HepG2 (cell line): ENCODE measurements at regions not wholly inside any gene's neighbourhood (a gene's known extent, or its start where the extent isn't known, plus 50 kb on each side); places are given as distances from the start of the nearest gene placed in this dataset.

ENCODE experiments used
- ATAC-seq: fragments of 200-7000 bp; cut with Tn5 transposase; 3 replicates; pipeline ENCODE4 v1.9.1; 2020; ENCODE audit warnings: mild to moderate bottlenecking, moderate library complexity
- BruUV-seq: library from RNA; stranded (reverse); fragments of 400-500 nt; replicated peaks from 2 replicates; lab custom pipeline; 2021; lab: Mats Ljungman, UMichigan
- CTCF ChIA-PET: fragments of 300-600 bp; formaldehyde crosslinking; extraction: SDS; loops from one replicate; lab custom pipeline; 2021; ENCODE audit warnings: low total read pairs, inconsistent platforms, low intra/inter-chr PET ratio; lab: Yijun Ruan, JAX
- POLR2A ChIA-PET: fragments of 350-600 bp; sonication (Branson Sonifier 250); formaldehyde crosslinking; loops from one replicate; lab custom pipeline; 2020; ENCODE audit warnings: antibody characterized with exemption, inconsistent platforms; lab: Yijun Ruan, JAX
- DNase-seq: peaks from one replicate; pipeline ENCODE4 v3.0.0-alpha.2; 2015; ENCODE audit warnings: low spot score
- FAIRE-seq: peaks from 3 replicates; lab custom pipeline; 2011; peaks lifted over from hg19 to GRCh38; lab: Jason Lieb, UNC
- H2AFZ ChIP-seq: one replicate; pipeline ENCODE4 v1.6.1; 2011; ENCODE audit warnings: low read length, inconsistent platforms
- H3K27ac ChIP-seq: fragments of 300-600 bp; 3 replicates; pipeline ENCODE4 v1.8.0; 2011; ENCODE audit warnings: mixed run types, mild to moderate bottlenecking, mixed read lengths, low read length, inconsistent platforms; ENCODE audit not compliant: insufficient read depth; ENCODE audit errors: extremely low read length
- H3K27me3 ChIP-seq, 2 experiments: fragments of 200-600 bp in 1 of 2; 2 replicates in 1 of 2; 3 replicates in 1 of 2; pipeline versions ENCODE4 v1.6.0 to v1.8.0; 2011; ENCODE audit warnings: low read length in 2 of 2, mild to moderate bottlenecking in 2 of 2, moderate library complexity in 2 of 2, inconsistent platforms in 1 of 2; ENCODE audit not compliant: insufficient read depth in 2 of 2, control insufficient read depth in 1 of 2
- H3K36me3 ChIP-seq, 2 experiments: fragments of 200-600 bp in 1 of 2; replicated peaks in 1 of 2; 2 replicates in 1 of 2; 3 replicates in 1 of 2; pipeline versions ENCODE4 v1.5.1 to v1.8.0; 2011; ENCODE audit warnings: low read length in 2 of 2, inconsistent platforms in 1 of 2; ENCODE audit not compliant: insufficient read depth in 2 of 2, control insufficient read depth in 1 of 2
- H3K4me1 ChIP-seq: 2 replicates; pipeline ENCODE4 v1.5.1; 2012; ENCODE audit warnings: low read length, inconsistent platforms; ENCODE audit not compliant: insufficient read depth
- H3K4me2 ChIP-seq: 2 replicates; pipeline ENCODE4 v1.6.0; 2011; ENCODE audit warnings: low read depth, low read length, inconsistent platforms
- H3K4me3 ChIP-seq, 3 experiments: fragments of 200-600 bp in 1 of 3; sonication (generic), shearing (Covaris generic) in 1 of 3; replicated peaks in 1 of 3; 2 replicates each; pipeline ENCODE4 v1.5.1; 2011 to 2016; ENCODE audit warnings: low read length in 3 of 3, inconsistent platforms in 2 of 3, low read depth in 2 of 3, mild to moderate bottlenecking in 2 of 3, control low read depth in 1 of 3, mixed read lengths in 1 of 3; ENCODE audit not compliant: insufficient read depth in 1 of 3
- H3K79me2 ChIP-seq: one replicate; pipeline ENCODE4 v1.6.1; 2011; ENCODE audit warnings: low read length, inconsistent platforms; ENCODE audit not compliant: insufficient read depth
- H3K9ac ChIP-seq: 2 replicates; pipeline ENCODE4 v1.6.0; 2011; ENCODE audit warnings: mild to moderate bottlenecking, low read depth, low read length, inconsistent platforms; ENCODE audit not compliant: insufficient read depth
- H3K9me3 ChIP-seq: 2 replicates; pipeline ENCODE4 v1.5.1; 2012; ENCODE audit warnings: mild to moderate bottlenecking, low read length
- H4K20me1 ChIP-seq: 2 replicates; pipeline ENCODE4 v1.6.0; 2011; ENCODE audit warnings: inconsistent platforms, mild to moderate bottlenecking, low read length, moderate library complexity; ENCODE audit not compliant: insufficient read depth
- ATF6 ChIP-seq: sonication (generic); formaldehyde crosslinking; conservative IDR thresholded peaks from 2 replicates; pipeline ENCODE4 v1.4.0; 2020; ENCODE audit warnings: missing genetic modification reagents
- CHD4 ChIP-seq: fragments of 200-600 bp; sonication (generic); IDR thresholded peaks from 2 replicates; pipeline ENCODE4 v1.7.0; 2017; ENCODE audit warnings: mild to moderate bottlenecking, low read length, borderline replicate concordance
- CREB3 ChIP-seq: sonication (generic); formaldehyde crosslinking; IDR thresholded peaks from 2 replicates; pipeline ENCODE4 v1.5.0; 2020; ENCODE audit warnings: missing genetic modification reagents
- ERF ChIP-seq: IDR thresholded peaks from 2 replicates; pipeline ENCODE4 v1.6.1; 2018; ENCODE audit warnings: missing biosample characterization, missing genetic modification reagents
- FOSL1 ChIP-seq: sonication (generic); formaldehyde crosslinking; IDR thresholded peaks from 2 replicates; pipeline ENCODE4 v1.9.0; 2021; ENCODE audit warnings: missing genetic modification reagents, borderline replicate concordance
- FOXP1 ChIP-seq, 2 experiments: fragments of 450-650 bp in 1 of 2; IDR thresholded peaks; 2 replicates each; pipeline ENCODE4 v1.6.1; 2017 to 2018; ENCODE audit warnings: antibody characterized with exemption in 1 of 2
- HMG20A ChIP-seq: IDR thresholded peaks from 2 replicates; pipeline ENCODE4 v1.6.1; 2016; ENCODE audit warnings: borderline replicate concordance
- KLF9 ChIP-seq: IDR thresholded peaks from 2 replicates; pipeline ENCODE4 v1.6.1; 2016; ENCODE audit warnings: low read depth
- MTA1 ChIP-seq: sonication (generic); formaldehyde crosslinking; IDR thresholded peaks from 2 replicates; pipeline ENCODE4 v1.4.0; 2020; ENCODE audit warnings: missing genetic modification reagents, mild to moderate bottlenecking, borderline replicate concordance
- NPAS2 ChIP-seq: sonication (generic); formaldehyde crosslinking; IDR thresholded peaks from 2 replicates; pipeline ENCODE4 v1.8.0; 2022; ENCODE audit warnings: mild to moderate bottlenecking, missing genetic modification reagents, borderline replicate concordance
- POLR2AphosphoS2 ChIP-seq: IDR thresholded peaks from 2 replicates; pipeline ENCODE4 v1.6.1; 2011; ENCODE audit warnings: low read depth, low read length, improper control_type of control experiment
- SKI ChIP-seq: fragments of 450-650 bp; IDR thresholded peaks from one replicate; pipeline ENCODE4 v1.6.1; 2018; ENCODE audit warnings: mild to moderate bottlenecking; ENCODE audit not compliant: partially characterized antibody
- SNAPC2 ChIP-seq: sonication (generic); formaldehyde crosslinking; IDR thresholded peaks from 2 replicates; pipeline ENCODE4 v1.8.1; 2022; ENCODE audit warnings: mild to moderate bottlenecking, missing genetic modification reagents
- TAF1 ChIP-seq: sonication (generic); formaldehyde crosslinking; IDR thresholded peaks from 2 replicates; pipeline ENCODE4 v1.4.0; 2020; ENCODE audit warnings: missing genetic modification reagents
- TOPORS ChIP-seq: sonication (generic); formaldehyde crosslinking; IDR thresholded peaks from 2 replicates; pipeline ENCODE4 v1.8.0; 2023; ENCODE audit warnings: mild to moderate bottlenecking, missing genetic modification reagents
- WIZ ChIP-seq: sonication (generic); formaldehyde crosslinking; IDR thresholded peaks from 2 replicates; pipeline ENCODE4 v1.5.1; 2020; ENCODE audit warnings: mild to moderate bottlenecking, missing genetic modification reagents
- ZNF441 ChIP-seq: sonication (generic); formaldehyde crosslinking; IDR thresholded peaks from 2 replicates; pipeline ENCODE4 v1.7.0; 2021; ENCODE audit warnings: missing genetic modification reagents, borderline replicate concordance
- ZNF577 ChIP-seq: sonication (generic); formaldehyde crosslinking; IDR thresholded peaks from 2 replicates; pipeline ENCODE4 v1.4.0; 2020; ENCODE audit warnings: mild to moderate bottlenecking, low read depth, missing genetic modification reagents, borderline replicate concordance
- ZNF670 ChIP-seq: sonication (generic); formaldehyde crosslinking; IDR thresholded peaks from 2 replicates; pipeline ENCODE4 v1.8.0; 2022; ENCODE audit warnings: mild to moderate bottlenecking, missing genetic modification reagents, borderline replicate concordance
- WGBS: methylation state at CpG from one replicate; pipeline ENCODE4 v1.1.6; 2017; ENCODE audit warnings: low lambda C conversion rate; 5-methylcytosine and 5-hydroxymethylcytosine counted together
- in situ Hi-C: cut with HindIII; loops from 2 replicates; pipeline ENCODE4 v1.10.0; 2017; ENCODE audit warnings: low pct_unique_long_range_greater_than_20kb; ENCODE audit not compliant: extremely low pct_ligation_motif_present
- intact Hi-C: fragments of 100-400 bp; cut with micrococcal nuclease; formaldehyde crosslinking; loops from one replicate; pipeline ENCODE4 v1.10.0; 2022; ENCODE audit not compliant: unreplicated experiment

- intact Hi-C loops, result no loop called here
- Histone ChIP-seq H3K9ac (no peak overlapping the region), H2AFZ (no peak overlapping the region), H3K4me2 (no peak overlapping the region), H3K9me3 (peaks cover 68% of the 10 kb centered on the region), H3K27me3 (no peaks in the 10 kb centered on the region), H3K4me1 (no peaks in the 10 kb centered on the region), H3K4me3 (no peak overlapping the region)
- no TSS peak for BruUV-seq
- DNase-seq, result no peak
- CTCF ChIA-PET, result no interaction called here
- 18% methylated on average over 5 of the region's 9 CpGs for WGBS
- ATAC-seq, result no peak
- FAIRE-seq, result no peak
- no peak for TF ChIP-seq ATF6 (CRISPR knock-in tag)
- TF ChIP-seq POLR2AphosphoS2, result no peak
- TF ChIP-seq, all 625 proteins: peak for 0
- H4K20me1 ChIP-seq, result no peaks in the 10 kb centered on the region
- in situ Hi-C loops, result no loop called here
- H3K79me2 ChIP-seq, result no peaks in the 10 kb centered on the region
- H3K27ac ChIP-seq, result no peak overlapping the region
- H3K36me3 ChIP-seq, result no peaks in the 10 kb centered on the region
- POLR2A ChIA-PET, result no interaction called here
Measured at GRCh38 chr19:30916238-30916637, 433.0 kb downstream of the TSHZ3 start.

GRCh38 chr19:30911491-30911890, 437.7 kb downstream of the TSHZ3 start:
- FAIRE-seq, result no peak
- no peaks in the 10 kb centered on the region for H3K27me3 ChIP-seq
- TF ChIP-seq ZNF441 (CRISPR knock-in tag) (no peak), HMG20A (CRISPR knock-in tag) (no peak), WIZ (CRISPR knock-in tag) (no peak), FOSL1 (CRISPR knock-in tag) (no peak), SKI (no peak), SNAPC2 (CRISPR knock-in tag) (no peak), CREB3 (CRISPR knock-in tag) (no peak), ERF (CRISPR knock-in tag) (no peak), NPAS2 (CRISPR knock-in tag) (no peak), FOXP1 (IDR thresholded peaks at IDR 0.05) (no peak), FOXP1 (CRISPR knock-in tag; IDR thresholded peaks at IDR 0.05) (no peak), MTA1 (no peak), ZNF670 (CRISPR knock-in tag) (no peak), ZNF577 (CRISPR knock-in tag) (no peak), TAF1 (CRISPR knock-in tag) (no peak), TOPORS (CRISPR knock-in tag) (no peak), KLF9 (CRISPR knock-in tag) (no peak), CHD4 (no peak)

More at GRCh38 chr19:30911491-30911890, 437.7 kb downstream of the TSHZ3 start:
- in situ Hi-C loops (no loop called here), intact Hi-C loops (no loop called here)
- peaks cover 70% of the 10 kb centered on the region for H3K9me3 ChIP-seq
- H3K79me2 ChIP-seq, result no peaks in the 10 kb centered on the region
- H3K36me3 ChIP-seq, result no peaks in the 10 kb centered on the region
- no peaks in the 10 kb centered on the region for H3K4me1 ChIP-seq
- DNase-seq, result no peak
- POLR2A ChIA-PET, result no interaction called here
- no peaks in the 10 kb centered on the region for H4K20me1 ChIP-seq
- no peak overlapping the region for H3K4me3 ChIP-seq
- ATAC-seq, result no peak
- BruUV-seq, result no TSS peak
- H2AFZ ChIP-seq, result no peak overlapping the region
- no peak overlapping the region for H3K9ac ChIP-seq
- no peak overlapping the region for H3K4me2 ChIP-seq
- H3K27ac ChIP-seq, result no peak overlapping the region
- WGBS, result 0% methylated on average over 1 of the region's 3 CpGs
- CTCF ChIA-PET, result no interaction called here
